ENCODE measurements at regions not wholly inside any gene's neighbourhood (a gene's known extent, or its start where the extent isn't known, plus 50 kb on each side); places are given as distances from the start of the nearest gene placed in this dataset.

GRCh38 chr3:5437783-5438323 lies 250.3 kb downstream of the EDEM1 start:
- Mint-ChIP-seq H3K9me3 (peaks cover 0 to 3% (median 0%) of the 10 kb centered on the region in 7 donors), H3K27ac (no peak overlapping the region), H3K4me3 (peak overlapping the region in 1 of 2 donors; percentile 17), H3K36me3 (no peaks in the 10 kb centered on the region), H3K4me1 (peaks cover 1% of the 10 kb centered on the region), H3K27me3 (ENCODE audit: low read depth in 3 of 3) (peaks cover 0 to 2% (median 1%) of the 10 kb centered on the region in 3 donors)
- no peak overlapping the region for H3K4me2 ChIP-seq (replicated peaks; ENCODE audit: extremely low read depth, low read length, poor library complexity, severe bottlenecking)
- intact Hi-C loops (cut with micrococcal nuclease): no loop called here
- WGBS (ENCODE audit: insufficient coverage): no CpG with 5 or more reads among the region's 3 CpGs
- no peak for TF ChIP-seq CTCF (IDR thresholded peaks at IDR 0.05)
- H3K36me3 ChIP-seq (replicated peaks in 1 of 2; ENCODE audit: control insufficient read depth in 1 of 2, insufficient read depth in 2 of 2, low read length in 2 of 2): no peaks in the 10 kb centered on the region
- no peak overlapping the region for H3K27ac ChIP-seq (ENCODE audit: low read depth in 1 of 2, low read length in 2 of 2)
- H2AFZ ChIP-seq (ENCODE audit: insufficient read depth, low read depth, low read length, poor library complexity, severe bottlenecking): no peak overlapping the region
- no peaks in the 10 kb centered on the region for H3K79me2 ChIP-seq (ENCODE audit: insufficient read depth, low read length)
- no peak for DNase-seq
- no peaks in the 10 kb centered on the region for H3K4me1 ChIP-seq (ENCODE audit: control insufficient read depth in 1 of 2, insufficient read depth in 2 of 2, low read length in 2 of 2)
- no peaks in the 10 kb centered on the region for H3K9me3 ChIP-seq (replicated peaks in 1 of 2; ENCODE audit: control insufficient read depth in 1 of 2, insufficient read depth in 1 of 2, low read length in 2 of 2)
- no peak overlapping the region for H3K4me3 ChIP-seq (replicated peaks in 1 of 3; ENCODE audit: low read depth in 2 of 3, low read length in 3 of 3)
- H3K27me3 ChIP-seq (ENCODE audit: control insufficient read depth in 2 of 2, insufficient read depth in 2 of 2, low read length in 2 of 2): no peaks in the 10 kb centered on the region
- H4K20me1 ChIP-seq (ENCODE audit: insufficient read depth, low read length): no peaks in the 10 kb centered on the region
- no peak overlapping the region for H3K9ac ChIP-seq (ENCODE audit: insufficient read depth, low read length, poor library complexity, severe bottlenecking)

DNA sequence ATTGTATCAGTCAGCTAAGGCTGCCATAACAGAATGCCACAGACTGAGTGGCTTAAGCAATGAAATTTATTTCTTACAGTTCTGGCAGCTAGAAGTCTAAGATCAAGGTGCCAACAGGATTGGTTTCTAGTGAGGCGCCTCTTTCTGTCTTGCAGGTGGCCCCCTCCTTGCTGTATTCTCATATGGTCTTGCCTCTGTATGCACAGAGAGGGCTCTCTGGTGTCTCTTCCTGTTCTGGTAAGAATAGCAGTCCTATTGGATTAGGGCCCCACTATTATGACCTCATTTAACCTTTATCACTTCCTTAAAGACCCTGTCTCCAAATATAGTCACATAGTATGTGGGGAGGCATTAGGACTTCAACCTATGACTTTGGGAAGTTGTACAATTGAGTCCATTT lies 253.9 kb downstream of the EDEM1 start:
- Mint-ChIP-seq H3K36me3 (no peaks in the 10 kb centered on the region), H3K27ac (no peak overlapping the region), H3K4me1 (peaks cover 1% of the 10 kb centered on the region), H3K27me3 (ENCODE audit: low read depth in 3 of 3) (no peaks in the 10 kb centered on the region), H3K4me3 (no peak overlapping the region), H3K9me3 (peaks cover 0 to 7% (median 0%) of the 10 kb centered on the region in 7 donors)
- no peak for TF ChIP-seq CTCF (IDR thresholded peaks at IDR 0.05)
- Histone ChIP-seq H2AFZ (ENCODE audit: insufficient read depth, low read depth, low read length, poor library complexity, severe bottlenecking) (no peak overlapping the region), H3K79me2 (ENCODE audit: insufficient read depth, low read length) (no peaks in the 10 kb centered on the region), H3K4me3 (replicated peaks in 1 of 3; ENCODE audit: low read depth in 2 of 3, low read length in 3 of 3) (no peak overlapping the region), H3K27ac (ENCODE audit: low read depth in 1 of 2, low read length in 2 of 2) (no peak overlapping the region), H3K9me3 (replicated peaks in 1 of 2; ENCODE audit: control insufficient read depth in 1 of 2, insufficient read depth in 1 of 2, low read length in 2 of 2) (peaks cover 0 to 5% of the 10 kb centered on the region in 2 donors), H3K4me2 (replicated peaks; ENCODE audit: extremely low read depth, low read length, poor library complexity, severe bottlenecking) (no peak overlapping the region), H3K36me3 (replicated peaks in 1 of 2; ENCODE audit: control insufficient read depth in 1 of 2, insufficient read depth in 2 of 2, low read length in 2 of 2) (no peaks in the 10 kb centered on the region), H3K4me1 (ENCODE audit: control insufficient read depth in 1 of 2, insufficient read depth in 2 of 2, low read length in 2 of 2) (no peaks in the 10 kb centered on the region), H4K20me1 (ENCODE audit: insufficient read depth, low read length) (no peaks in the 10 kb centered on the region), H3K9ac (ENCODE audit: insufficient read depth, low read length, poor library complexity, severe bottlenecking) (no peak overlapping the region), H3K27me3 (ENCODE audit: control insufficient read depth in 2 of 2, insufficient read depth in 2 of 2, low read length in 2 of 2) (no peaks in the 10 kb centered on the region)
- intact Hi-C loops (cut with micrococcal nuclease): no loop called here
- WGBS (ENCODE audit: insufficient coverage): 100% methylated on average over 1 of the region's 1 CpG
- no peak for DNase-seq
